HG03457 (cell line): ENCODE measurements at regions not wholly inside any gene's neighbourhood (a gene's known extent, or its start where the extent isn't known, plus 50 kb on each side); places are given as distances from the start of the nearest gene placed in this dataset.

ENCODE experiments used
- ATAC-seq: cut with Tn5 transposase; IDR thresholded peaks from one replicate; pipeline ENCODE4 v1.9.1; 2021; ENCODE audit warnings: moderate number of reproducible peaks; ENCODE audit not compliant: unreplicated experiment

DNA sequence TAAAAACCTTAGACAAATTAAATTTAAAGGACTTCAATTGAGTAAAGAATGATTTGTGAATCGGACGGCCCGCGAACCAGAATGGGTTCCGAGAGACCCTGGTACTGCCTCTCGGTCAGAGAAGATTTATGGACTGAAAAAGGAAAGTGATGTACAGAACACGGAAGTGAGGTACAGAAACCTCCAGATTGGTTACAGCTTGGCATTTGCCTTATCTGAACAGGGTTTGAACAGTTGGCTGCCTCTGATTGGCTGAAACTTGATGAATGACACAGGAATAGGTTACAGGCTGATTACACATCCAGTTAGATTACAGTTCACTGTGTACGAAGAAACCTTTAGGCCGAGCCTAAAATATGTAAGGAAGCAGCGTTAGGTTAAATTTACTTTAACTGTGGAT lies 156.5 kb upstream of the EGFLAM start:
- no peak for ATAC-seq

DNA sequence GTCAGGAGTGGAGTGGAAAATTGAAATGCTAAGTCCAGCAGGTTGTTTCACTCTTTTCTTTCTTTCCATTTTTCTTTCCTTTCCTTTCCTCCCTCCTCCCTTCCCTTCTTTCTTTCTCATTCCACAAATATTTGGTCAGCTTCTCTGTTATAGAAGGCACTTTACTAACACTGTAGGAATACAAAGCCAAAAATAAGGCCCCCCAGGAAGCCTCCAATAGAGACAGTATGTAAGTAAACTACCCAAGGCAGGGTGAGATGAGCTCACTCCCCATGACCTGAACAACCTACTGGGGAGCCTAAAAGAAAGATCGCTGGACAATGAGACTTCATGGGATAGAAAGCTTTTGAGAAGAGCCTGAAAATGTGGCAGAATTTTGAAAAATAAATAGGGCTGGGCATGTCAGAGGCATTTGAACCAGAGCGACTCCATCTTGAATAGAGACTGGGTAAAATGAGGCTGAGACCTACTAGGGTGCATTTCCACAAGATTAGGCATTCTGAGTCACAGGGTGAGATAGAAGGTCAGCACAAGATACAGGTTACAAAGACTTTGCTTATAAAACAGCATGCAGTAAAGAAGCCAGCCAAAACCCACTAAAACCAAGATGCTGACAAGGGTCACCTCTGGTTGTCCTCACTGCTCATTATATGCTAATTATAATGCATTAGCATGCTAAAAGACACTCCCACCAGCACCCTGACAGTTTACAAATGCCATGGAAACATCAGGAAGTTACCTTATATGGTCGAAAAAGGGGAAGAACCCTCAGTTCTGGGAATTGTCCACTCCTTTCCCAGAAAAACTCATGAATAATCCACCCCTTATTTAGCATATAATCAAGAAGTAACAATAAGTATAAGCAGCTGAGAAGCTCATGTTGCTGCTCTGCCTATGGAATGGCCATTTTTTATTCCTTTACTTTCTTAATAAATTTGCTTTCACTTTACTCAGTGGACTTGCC lies 158.9 kb upstream of the EGFLAM start:
- no peak for ATAC-seq

DNA sequence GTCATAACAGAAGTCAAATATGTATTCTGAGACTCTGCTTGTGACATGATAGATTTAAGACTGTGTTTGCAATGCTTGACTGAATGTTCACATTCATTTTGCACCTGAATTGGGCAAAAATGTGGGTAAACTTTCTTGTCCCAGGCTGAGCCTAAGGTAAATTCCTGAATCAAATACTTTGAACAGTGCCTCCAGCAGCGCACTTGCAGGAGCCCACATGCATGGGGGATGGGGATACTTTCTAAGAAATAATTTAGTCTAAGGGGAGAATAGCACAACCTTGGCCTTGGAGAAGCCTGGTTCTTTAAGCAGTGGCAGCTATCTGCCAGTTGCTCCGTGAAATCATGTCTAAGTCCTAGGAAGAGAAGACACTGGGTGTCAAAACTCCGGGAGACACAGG lies 163.5 kb upstream of the EGFLAM start:
- ATAC-seq, result no peak

DNA sequence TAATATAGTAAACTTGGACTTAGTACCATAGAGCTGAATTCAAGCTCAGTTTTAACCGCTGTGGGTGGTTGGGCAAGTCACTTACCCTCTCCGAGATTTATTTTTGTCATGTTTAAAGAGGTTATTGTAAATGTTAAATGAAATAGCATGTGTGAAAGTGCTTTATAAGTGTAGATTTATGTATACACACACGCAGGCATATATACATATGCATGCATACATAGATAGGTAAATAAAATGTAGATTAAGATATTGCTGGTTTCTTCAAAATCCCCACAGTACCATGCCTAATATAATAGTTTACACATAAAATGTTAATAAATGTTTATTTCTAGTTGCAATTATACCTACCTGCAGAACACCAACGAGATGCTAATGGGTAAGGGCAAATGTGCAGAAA lies 164.5 kb upstream of the EGFLAM start:
- ATAC-seq, result no peak

DNA sequence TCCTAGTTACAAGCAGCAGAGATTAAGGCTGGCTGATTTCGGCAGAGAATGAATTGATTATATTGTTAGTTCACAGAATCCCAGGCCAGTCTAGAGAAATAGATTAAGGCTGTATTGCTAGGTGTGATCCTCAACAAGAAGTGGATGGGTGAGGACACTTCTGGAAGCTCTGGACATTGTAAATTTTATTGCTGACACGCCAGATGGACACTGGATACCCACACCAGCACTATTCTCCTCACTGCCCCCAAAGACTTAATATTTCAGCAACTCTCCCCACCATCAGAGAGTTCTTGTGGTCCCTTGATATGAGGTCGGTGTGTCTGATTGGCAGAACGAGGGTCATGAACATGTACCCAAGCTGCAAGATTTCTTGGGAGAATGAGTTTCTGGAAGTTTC lies 171.6 kb upstream of the EGFLAM start:
- ATAC-seq, result no peak

DNA sequence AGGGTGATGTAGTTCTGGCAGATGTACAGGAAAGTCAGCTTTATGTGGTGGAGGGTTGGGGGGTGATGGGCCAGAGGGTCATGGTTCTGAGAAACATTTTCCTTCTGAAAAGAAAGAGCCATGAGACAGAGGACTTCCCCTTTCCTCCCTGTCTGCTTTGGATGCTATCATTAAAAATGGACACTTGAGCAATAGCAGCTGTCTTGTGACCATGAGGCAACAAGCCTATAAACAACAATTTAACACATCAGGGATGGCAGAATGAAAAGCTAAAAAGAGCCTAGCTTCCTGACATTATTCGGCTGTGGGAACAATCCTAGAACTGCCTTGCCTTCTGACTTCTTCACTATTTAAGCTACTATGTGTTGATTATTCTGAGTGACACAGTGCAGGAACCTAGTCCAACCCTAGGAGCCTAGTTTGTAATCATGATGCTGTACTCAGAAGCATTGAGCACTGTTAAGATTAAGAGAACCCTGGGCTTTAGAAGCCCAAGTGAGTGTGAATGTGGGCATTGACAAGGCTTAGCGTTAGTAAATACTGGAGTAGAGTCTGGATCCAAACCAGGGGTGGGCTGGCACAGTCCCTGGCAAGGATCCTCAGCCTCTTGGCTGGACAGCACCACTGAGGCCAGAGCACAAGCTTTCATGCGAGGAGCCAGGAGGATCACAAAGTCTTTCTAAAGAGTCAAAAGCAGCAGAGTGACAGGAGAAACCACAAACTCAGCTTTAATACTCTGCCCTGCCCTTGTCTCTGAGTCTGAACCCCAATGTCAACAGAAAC lies 178.5 kb upstream of the EGFLAM start:
- no peak for ATAC-seq

DNA sequence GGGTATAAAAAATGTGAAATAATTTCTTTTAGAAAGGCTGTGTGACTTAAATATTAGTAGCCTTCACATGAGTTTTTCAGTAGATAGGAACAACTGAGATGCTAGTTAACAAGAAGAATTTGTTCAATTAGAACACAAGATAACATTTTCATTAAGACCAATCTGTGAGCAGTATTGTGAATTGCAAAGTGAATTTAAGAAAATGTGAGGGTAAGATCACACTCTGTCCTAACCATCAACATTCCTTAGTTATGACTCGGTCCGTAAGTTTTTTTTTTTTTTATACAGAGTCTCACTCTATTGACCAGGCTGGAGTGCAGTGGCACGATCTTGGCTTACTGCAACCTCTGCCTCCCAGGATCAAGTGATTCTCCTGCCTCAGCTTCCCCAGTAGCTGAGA lies 180.2 kb upstream of the EGFLAM start:
- no peak for ATAC-seq

DNA sequence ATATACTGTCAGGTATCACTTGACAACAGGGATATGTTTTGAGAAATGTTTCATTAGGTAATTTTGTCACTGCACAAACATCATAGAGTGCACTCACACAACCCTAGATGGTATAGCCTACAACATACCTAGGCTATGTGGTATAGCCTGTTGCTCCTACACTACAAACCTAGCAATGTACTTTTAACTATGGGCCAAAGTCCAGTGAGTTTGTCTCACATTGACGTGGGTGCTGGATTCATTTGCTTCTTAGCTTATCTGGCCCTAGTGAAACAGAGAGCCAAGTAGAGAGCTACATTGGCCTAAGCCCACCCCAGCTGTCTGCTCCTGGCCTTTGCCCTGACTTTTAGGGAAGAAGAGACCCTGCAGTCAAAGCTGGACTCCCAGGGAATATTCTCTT lies 180.7 kb upstream of the EGFLAM start:
- ATAC-seq, result no peak

DNA sequence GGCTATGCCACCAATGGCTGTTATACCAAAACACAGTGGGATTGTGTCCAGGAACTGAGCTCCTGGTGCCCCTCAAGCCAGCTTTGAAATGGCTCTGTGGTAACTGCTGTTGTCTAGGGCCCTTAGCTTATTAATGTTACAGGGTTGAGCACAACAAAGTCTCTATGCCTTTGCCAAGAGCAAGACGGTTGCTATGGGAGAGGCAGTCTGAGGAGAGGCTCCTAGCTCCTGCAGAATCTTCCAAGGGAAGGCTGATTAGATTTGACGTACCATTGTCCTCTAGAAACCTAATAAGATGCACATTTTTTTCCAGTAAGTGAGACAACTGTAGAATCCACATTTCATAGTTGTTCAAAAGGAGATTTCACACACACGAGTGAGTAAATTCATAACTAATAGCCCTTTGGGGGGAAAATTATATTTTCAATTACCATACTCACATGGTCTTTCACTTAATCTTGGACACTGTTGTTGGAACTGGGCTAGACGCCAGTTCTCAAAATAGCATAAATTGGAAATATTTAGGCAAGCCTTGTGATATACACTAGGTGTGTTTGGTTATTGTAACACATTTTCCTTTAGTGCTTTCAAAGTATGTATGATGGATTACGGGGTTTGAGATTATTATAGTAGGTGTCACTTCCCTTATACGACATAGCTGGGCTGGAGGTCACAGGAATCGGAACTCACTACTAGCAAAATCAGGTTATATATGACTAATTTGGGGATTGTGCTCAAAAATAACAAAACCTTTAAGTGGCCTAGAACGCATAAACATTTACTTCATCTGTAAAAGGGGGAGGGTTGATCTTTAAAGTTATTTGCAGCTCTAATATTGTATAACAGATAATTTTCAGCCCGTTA lies 186.3 kb upstream of the EGFLAM start:
- no peak for ATAC-seq

DNA sequence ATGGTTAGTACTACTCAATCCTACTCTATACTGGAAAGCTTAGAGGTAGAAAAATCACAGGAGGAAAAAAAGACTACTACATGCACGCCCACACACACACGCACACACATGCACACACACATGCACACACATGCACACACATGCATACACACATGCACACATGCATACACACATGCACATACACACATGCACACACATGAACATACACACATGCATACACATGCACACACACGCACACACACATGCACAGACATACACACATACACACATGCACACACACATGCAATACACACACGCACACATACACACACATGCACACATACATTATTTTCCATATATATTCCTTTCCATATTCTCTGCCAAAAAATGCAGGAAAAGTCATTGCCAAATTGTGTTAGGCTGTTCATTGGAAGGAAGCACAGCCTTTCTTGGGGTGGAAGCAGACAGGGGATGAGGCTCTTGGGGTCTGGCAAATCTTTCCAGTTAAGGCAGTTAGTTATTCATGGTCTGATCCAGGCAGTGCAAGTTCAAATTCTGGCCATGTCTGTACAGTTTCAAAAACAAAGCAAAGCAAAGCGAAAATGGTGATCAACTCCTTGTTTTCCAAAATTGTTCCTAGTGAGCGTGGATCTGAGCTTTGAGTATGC lies 187.9 kb upstream of the EGFLAM start:
- no peak for ATAC-seq

DNA sequence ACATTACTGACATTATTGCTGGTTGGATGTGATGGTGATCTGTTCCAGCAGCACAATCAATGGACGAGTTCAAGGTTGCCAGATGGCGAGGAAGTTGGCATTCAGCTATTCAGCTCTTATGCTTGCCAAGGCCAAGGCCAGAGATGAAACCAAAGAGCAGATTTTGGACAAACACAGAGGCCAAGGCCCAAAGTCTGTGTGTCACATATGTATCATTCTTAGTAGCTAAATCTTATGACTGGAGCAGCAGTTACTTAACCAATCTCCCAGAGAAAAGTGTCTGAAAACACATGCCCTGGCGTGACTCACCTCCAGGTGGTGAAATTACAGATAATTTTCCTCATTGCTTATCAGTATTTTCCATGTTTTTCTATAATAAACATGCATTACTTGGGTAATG lies 189.0 kb upstream of the EGFLAM start:
- no peak for ATAC-seq

DNA sequence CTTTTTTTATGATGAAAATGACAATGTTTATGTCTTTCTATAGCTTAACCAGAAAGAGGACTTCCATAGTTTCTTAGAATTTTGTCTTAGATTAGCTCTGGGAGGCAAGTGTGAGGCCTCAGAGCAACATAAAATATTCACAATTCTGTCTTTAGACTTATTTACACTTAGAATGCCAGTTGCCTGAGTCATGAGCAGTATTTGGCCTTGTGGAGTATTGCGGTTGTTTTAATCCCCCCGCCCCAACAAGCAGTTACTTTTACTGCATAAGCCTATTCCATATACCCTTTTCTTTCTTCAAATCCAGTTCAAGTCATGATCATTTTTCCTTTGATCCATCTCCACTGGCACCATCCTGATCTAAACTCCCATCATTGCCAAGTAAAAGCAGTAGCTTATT lies 198.0 kb upstream of the EGFLAM start:
- ATAC-seq, result no peak

DNA sequence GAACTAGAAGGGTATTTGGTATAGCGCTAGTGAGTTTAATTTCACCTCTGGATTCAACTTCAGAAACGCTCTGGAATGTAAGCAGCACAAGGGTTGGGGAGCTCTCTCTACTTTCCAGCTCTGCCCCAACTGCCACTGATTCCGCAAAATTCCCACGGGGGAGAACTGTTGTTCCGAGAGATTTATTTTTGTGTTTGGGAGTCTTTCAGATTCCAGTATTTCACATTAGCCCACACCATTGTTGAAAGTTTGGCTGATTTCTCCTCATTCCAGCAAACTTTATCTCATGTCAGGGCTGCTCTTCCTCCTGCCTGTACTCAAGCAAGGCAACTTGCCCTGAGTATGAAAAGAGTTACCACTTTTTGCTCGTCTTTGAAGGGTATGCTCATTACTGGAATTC lies 198.5 kb upstream of the EGFLAM start:
- no peak for ATAC-seq

DNA sequence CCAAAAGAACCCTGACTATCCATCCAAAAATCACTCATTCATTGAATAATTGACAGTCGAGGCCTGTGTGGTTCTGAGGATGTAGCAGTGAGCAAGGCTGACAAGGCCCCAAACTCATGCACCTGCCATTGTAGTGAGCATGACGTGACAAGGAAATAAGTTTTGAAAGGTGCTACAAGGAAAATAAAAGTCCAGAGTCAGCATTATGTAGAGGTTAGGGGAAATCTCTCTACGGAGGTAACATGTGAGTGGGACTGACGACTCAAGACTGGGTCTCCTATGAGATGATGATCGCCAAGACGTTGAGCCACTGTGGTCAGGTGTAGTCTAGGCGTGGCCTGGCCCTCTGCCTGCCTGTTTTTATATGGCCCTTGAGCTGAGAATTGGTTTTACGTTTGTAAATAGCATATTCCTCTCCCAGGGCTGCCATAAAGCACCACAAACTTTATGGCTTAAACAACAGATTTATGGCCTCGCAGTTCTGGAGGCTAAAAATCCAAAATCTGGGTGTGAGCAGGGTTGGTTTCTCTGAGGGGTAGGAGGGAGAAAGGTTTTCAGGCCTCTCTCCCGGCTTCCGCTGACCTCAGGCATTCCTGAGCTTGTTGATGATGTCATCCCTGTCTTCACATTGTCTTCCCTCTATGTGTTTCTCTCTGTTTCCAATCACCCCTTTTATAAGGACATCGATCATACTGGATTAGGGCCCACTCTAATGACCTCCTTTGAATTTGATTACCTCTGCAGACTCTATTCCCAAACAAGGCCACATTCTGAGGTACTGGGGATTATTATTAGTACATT lies 206.4 kb upstream of the EGFLAM start:
- no peak for ATAC-seq

DNA sequence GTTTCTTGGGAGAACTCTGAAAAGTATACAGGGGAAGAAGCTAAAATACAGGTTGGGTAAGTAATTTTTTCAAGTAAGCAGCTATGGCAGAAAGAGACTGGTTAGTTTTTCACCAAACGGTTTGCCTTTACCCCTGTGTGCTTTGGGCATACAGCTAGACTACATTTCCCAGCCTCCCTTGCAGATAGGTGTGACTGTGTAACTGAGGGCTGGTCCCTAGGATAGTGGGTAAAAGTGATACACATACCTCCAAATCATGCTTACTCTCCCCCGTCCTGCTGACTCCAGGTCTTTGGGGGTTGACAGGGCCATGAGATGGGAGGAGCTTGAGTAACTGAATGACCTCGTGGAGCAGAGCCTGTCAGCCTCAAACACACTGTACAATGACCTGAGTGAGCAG lies 208.6 kb upstream of the GDNF start:
- no peak for ATAC-seq

DNA sequence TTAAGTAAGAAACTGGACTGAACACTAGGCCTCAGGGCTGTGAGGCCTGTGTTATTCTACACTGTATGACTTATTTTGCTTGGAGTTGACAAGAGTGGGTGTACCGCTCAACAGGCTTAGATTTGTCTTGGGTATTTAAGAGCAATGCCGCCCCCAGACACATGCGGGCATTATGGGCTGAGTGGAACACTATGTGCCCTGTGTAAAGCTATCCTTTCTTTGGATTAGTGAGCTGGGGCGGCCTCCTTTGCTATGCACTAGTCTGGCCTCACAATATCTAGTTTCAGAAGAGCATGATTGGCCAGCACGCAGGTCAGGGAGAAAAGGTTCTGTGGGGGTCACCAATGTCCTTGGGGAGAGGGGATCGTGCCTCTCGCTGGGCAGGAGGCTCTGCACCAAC lies 206.3 kb upstream of the GDNF start:
- no peak for ATAC-seq

DNA sequence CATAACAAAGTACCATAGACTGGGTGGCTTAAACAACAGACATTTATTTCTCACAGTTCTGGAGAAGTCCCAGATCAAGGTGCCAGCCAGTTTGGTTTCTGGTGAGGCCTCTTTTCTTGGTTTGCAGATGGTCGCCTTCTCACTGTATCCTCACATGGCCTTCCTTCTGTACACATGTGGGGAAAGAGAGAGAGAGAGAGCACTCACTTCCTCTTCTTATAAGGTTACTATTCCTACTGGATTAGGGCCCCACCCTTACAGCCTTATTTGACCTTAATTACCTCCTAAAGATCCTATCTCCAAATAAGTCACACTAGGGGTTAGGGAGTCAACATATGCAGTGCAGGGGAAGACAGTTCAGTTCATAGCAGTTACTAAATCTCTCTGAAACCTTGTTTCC lies 205.6 kb upstream of the GDNF start:
- no peak for ATAC-seq

DNA sequence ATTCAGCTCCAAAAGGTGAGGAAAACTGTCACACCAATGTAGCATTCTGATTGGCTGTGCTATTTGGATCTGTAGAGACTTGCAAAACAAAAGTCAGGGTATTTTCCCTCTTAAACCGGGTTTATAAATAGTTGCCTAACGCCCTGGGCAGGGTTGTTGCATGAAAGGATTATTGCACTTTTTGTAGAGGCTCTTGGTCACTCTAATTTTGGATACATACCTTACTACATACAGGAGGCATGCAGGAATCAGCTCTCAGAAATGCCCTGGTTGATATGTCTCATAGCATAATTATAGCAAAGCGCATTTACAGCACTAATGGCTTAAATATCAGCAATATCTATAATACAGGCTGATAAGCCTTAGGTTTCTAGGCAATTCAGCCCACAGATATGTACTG lies 200.0 kb upstream of the GDNF start:
- ATAC-seq, result no peak

DNA sequence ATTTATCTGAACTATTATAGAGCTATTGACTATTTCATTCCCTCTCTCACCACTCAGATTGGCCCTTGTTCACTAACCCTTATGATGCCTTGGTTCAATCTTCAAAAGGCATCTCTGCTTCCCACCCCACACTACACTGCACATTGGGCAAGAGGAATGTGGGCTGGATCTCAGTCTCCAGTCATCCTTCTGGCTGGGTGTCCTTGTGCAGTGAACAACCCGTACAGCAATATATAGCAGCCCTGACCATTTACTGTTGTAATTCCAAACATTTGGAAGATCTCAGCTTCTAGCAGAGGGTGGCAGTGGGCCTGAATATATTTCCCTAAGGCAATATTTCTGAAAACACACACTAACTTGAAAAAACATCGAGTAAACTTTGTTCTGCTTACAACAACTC lies 199.2 kb upstream of the GDNF start:
- ATAC-seq, result no peak

DNA sequence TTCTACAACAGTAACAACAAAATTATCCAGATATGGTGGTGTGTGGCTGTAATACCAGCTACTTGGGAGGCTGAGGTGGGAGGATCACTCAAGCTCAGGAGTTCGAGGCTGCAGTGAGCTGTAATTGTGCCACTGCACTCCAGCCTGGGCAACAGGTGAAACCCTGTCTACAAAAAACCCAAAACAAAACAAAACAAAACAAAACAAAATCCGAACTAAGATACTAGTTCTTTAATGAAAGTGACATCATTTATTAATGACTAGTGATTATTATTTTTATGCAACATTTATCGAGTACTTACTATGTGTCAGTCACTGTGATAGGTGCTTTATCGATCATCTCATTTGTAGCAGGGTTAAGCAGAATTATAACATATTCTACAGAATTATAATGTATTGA lies 196.9 kb upstream of the GDNF start:
- no peak for ATAC-seq
